GM10248 (cell line): ENCODE measurements at regions not wholly inside any gene's neighbourhood (a gene's known extent, or its start where the extent isn't known, plus 50 kb on each side); places are given as distances from the start of the nearest gene placed in this dataset.

Experiments used
- CTCF ChIA-PET: fragments of 300-600 bp; sonication (Branson Sonifier 250); formaldehyde crosslinking; extraction: SDS; loops from one replicate; lab custom pipeline; 2021; ENCODE audit warnings: antibody characterized with exemption; lab: Yijun Ruan, JAX
- POLR2A ChIA-PET: fragments of 350-650 bp; sonication (Branson Sonifier 250); formaldehyde crosslinking; extraction: SDS; loops from one replicate; lab custom pipeline; 2020; ENCODE audit warnings: antibody characterized with exemption; lab: Yijun Ruan, JAX
- DNase-seq: peaks from one replicate; pipeline ENCODE4 v3.0.0; 2012; ENCODE audit errors: extremely low spot score
- TF ChIP-seq, protein P1 (sequence below): IDR thresholded peaks from 2 replicates; pipeline ENCODE4 v1.5.1; 2012; ENCODE audit warnings: mild to moderate bottlenecking, low read depth; ENCODE audit errors: extremely low read depth, missing control alignments, control extremely low read depth

DNA sequence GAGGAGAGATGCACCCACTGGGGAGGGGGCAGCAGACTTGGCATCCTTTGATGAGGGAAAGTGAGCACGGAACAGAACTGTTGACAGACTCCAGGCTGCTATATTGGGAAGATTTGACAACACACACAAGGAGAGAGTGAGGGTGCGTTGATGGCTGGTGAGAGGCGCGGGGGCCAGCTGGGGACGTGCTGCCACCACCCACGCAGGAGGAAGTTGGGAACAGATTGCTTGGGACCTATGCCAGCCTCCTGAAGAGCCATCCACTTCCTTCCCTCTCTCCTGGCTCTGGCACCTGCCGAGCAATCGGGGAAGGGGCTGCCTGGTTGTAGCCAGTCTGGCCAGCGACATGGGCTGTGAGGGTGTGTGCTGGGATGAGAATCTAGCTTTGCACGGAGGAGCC lies 223.7 kb upstream of the CSF3R start:
- ChIA-PET POLR2A (no interaction called here), CTCF (interaction anchor here (1.2 to 1.9 kb wide), 2 partner anchors 470 to 618 kb away, joined by 3 to 6 read pairs; no protein-coding TSS in a partner anchor)
- no peak for DNase-seq
- TF ChIP-seq, protein P1, sequence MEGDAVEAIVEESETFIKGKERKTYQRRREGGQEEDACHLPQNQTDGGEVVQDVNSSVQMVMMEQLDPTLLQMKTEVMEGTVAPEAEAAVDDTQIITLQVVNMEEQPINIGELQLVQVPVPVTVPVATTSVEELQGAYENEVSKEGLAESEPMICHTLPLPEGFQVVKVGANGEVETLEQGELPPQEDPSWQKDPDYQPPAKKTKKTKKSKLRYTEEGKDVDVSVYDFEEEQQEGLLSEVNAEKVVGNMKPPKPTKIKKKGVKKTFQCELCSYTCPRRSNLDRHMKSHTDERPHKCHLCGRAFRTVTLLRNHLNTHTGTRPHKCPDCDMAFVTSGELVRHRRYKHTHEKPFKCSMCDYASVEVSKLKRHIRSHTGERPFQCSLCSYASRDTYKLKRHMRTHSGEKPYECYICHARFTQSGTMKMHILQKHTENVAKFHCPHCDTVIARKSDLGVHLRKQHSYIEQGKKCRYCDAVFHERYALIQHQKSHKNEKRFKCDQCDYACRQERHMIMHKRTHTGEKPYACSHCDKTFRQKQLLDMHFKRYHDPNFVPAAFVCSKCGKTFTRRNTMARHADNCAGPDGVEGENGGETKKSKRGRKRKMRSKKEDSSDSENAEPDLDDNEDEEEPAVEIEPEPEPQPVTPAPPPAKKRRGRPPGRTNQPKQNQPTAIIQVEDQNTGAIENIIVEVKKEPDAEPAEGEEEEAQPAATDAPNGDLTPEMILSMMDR: no peak

DNA sequence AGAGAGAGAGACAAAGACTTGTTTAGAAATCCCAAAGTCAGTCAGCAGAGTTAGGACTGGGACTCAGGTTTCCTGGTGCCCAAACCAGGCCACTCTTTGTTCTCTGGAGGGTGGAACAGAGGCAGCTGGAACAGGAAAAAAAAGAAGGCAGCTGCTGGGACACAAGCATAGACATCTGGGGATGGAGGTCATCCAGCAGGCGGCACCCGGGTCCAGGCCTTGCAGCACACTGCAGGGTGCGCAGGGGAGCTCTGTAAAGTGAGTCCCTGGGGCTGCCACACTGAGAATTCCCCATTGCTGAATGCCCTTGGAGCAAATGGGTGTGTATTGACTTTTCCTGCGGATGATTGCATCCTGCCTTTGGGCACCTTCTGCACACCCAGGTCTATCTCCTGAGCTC lies 222.9 kb upstream of the CSF3R start:
- ChIA-PET POLR2A (no interaction called here), CTCF (interaction anchor here (1.2 to 1.9 kb wide), 2 partner anchors 471 to 619 kb away, joined by 3 to 6 read pairs; no protein-coding TSS in a partner anchor)
- TF ChIP-seq, protein P1: no peak
- DNase-seq: no peak

GRCh38 chr1:36703526-36704208 lies 221.0 kb upstream of the CSF3R start:
- CTCF ChIA-PET: no interaction called here
- TF ChIP-seq, protein P1: peak; percentile 92
- POLR2A ChIA-PET: no interaction called here
- DNase-seq: peak; percentile 87

- TF ChIP-seq, protein P1: no peak
- DNase-seq: no peak
- ChIA-PET CTCF (no interaction called here), POLR2A (no interaction called here)
These were observed 220.2 kb upstream of the CSF3R start for GRCh38 chr1:36702963-36703362.

GRCh38 chr1:36699113-36699911 lies 216.6 kb upstream of the CSF3R start:
- POLR2A ChIA-PET: no interaction called here
- CTCF ChIA-PET: no interaction called here
- no peak for DNase-seq
- TF ChIP-seq, protein P1: no peak

GRCh38 chr1:36697836-36698605 lies 215.3 kb upstream of the CSF3R start:
- ChIA-PET CTCF (no interaction called here), POLR2A (no interaction called here)
- TF ChIP-seq, protein P1: no peak
- DNase-seq: no peak
